Transverse colon (tissue), 4 donors: ENCODE measurements at regions not wholly inside any gene's neighbourhood (a gene's known extent, or its start where the extent isn't known, plus 50 kb on each side); places are given as distances from the start of the nearest gene placed in this dataset.

Source experiments
- DNase-seq: peaks from one replicate; pipeline ENCODE4 v3.0.0-alpha.2; 2019
- H3K27ac ChIP-seq, 4 donors: fragments of 200-600 bp; sonication (generic); 2 replicates each; pipeline ENCODE4 v1.5.1; 2016 to 2018; ENCODE audit warnings: inconsistent platforms in 4 of 4
- H3K27me3 ChIP-seq: fragments of 200-600 bp; sonication (generic); 2 replicates; pipeline ENCODE4 v1.5.1; 2017; ENCODE audit warnings: inconsistent platforms
- H3K36me3 ChIP-seq, 4 donors: fragments of 200-600 bp; sonication (generic); 2 replicates each; pipeline ENCODE4 v1.5.1; 2017 to 2019; ENCODE audit warnings: inconsistent platforms in 4 of 4
- H3K4me1 ChIP-seq, 4 donors: fragments of 200-600 bp; sonication (generic); 2 replicates each; pipeline ENCODE4 v1.5.1; 2017 to 2020; ENCODE audit warnings: inconsistent platforms in 4 of 4
- H3K4me3 ChIP-seq, 4 donors: fragments of 200-600 bp; sonication (generic); 1 replicate in 1 of 4; 2 replicates in 3 of 4; pipeline versions ENCODE4 v1.5.1 to v1.6.1; 2017 to 2019; ENCODE audit warnings: inconsistent platforms in 4 of 4
- H3K9me3 ChIP-seq, 2 donors: fragments of 200-600 bp; sonication (generic); 2 replicates each; pipeline ENCODE4 v1.5.1; 2017 to 2019; ENCODE audit warnings: inconsistent platforms in 2 of 2
- CTCF ChIP-seq, 5 experiments: fragments of 200-600 bp in 3 of 5; fragments of 450-650 bp in 2 of 5; sonication (generic) in 3 of 5; IDR thresholded peaks; 1 replicate in 2 of 5; 2 replicates in 3 of 5; pipeline ENCODE4 v1.5.1; 2016 to 2017; ENCODE audit warnings: antibody characterized with exemption in 5 of 5, inconsistent platforms in 3 of 5, mild to moderate bottlenecking in 2 of 5, moderate library complexity in 1 of 5
- EP300 ChIP-seq: sonication (generic); formaldehyde crosslinking; IDR thresholded peaks from one replicate; pipeline ENCODE4 v1.6.1; 2017; ENCODE audit warnings: antibody characterized with exemption, low read depth
- POLR2A ChIP-seq: fragments of 450-650 bp; IDR thresholded peaks from one replicate; pipeline ENCODE4 v1.6.1; 2016; ENCODE audit warnings: antibody characterized with exemption, mild to moderate bottlenecking, moderate library complexity
- POLR2AphosphoS5 ChIP-seq, 3 donors: sonication (generic); formaldehyde crosslinking; IDR thresholded peaks; one replicate each; pipeline ENCODE4 v1.6.1; 2016; ENCODE audit warnings: antibody characterized with exemption in 3 of 3
- WGBS, 2 donors: methylation state at CpG; one replicate each; pipeline ENCODE4 v1.1.5; 2018; ENCODE audit warnings: low coverage in 1 of 2; 5-methylcytosine and 5-hydroxymethylcytosine counted together
- in situ Hi-C, 4 donors: fragments of 200-750 bp; cut with MboI; loops; one replicate each; pipeline versions ENCODE4 v1.15.0 to v1.15.1; 2017; ENCODE audit warnings: low sequenced_read_pairs in 3 of 4, low pct_ligation_motif_present in 1 of 4, low pct_unique_long_range_greater_than_20kb in 1 of 4
- intact Hi-C: fragments of 100-400 bp; cut with DNase I; formaldehyde crosslinking; loops from one replicate; pipeline ENCODE4 v1.15.1; 2023; ENCODE audit warnings: low total_unique reads

- Histone ChIP-seq H3K4me3 (no peak overlapping the region), H3K27me3 (no peaks in the 10 kb centered on the region), H3K27ac (no peak overlapping the region), H3K9me3 (no peaks in the 10 kb centered on the region), H3K4me1 (no peaks in the 10 kb centered on the region), H3K36me3 (no peaks in the 10 kb centered on the region)
- no peak for DNase-seq
- WGBS, 2 donors: 68 to 77% methylated on average over 9 to 14 of the region's 14 CpGs
- TF ChIP-seq POLR2AphosphoS5 (IDR thresholded peaks at IDR 0.05) (no peak), EP300 (no peak), POLR2A (no peak), CTCF (IDR thresholded peaks at IDR 0.05) (no peak)
- intact Hi-C loops: loop anchor here (10.0 kb wide), 1 partner anchor 555 kb away; no protein-coding TSS in a partner anchor
- in situ Hi-C loops: loop anchor here (10.0 to 25.0 kb wide), 3 partner anchors 537 to 562 kb away; no protein-coding TSS in a partner anchor
Observed at GRCh38 chr2:236499691-236500578, 69.7 kb upstream of the ACKR3 start.

- no peak for DNase-seq
- H3K36me3 ChIP-seq: no peaks in the 10 kb centered on the region
- H3K27me3 ChIP-seq: no peaks in the 10 kb centered on the region
- 93 to 94% methylated on average over 3 to 6 of the region's 6 CpGs for WGBS, 2 donors
- no peaks in the 10 kb centered on the region for H3K9me3 ChIP-seq
- no peak overlapping the region for H3K4me3 ChIP-seq
- in situ Hi-C loops: loop anchor here (10.0 to 25.0 kb wide), 3 partner anchors 536 to 561 kb away; no protein-coding TSS in a partner anchor
- intact Hi-C loops: loop anchor here (10.0 kb wide), 1 partner anchor 554 kb away; no protein-coding TSS in a partner anchor
- TF ChIP-seq POLR2AphosphoS5 (IDR thresholded peaks at IDR 0.05) (no peak), POLR2A (no peak), EP300 (no peak), CTCF (IDR thresholded peaks at IDR 0.05) (no peak)
- H3K4me1 ChIP-seq: no peaks in the 10 kb centered on the region
- no peak overlapping the region for H3K27ac ChIP-seq
Observed at GRCh38 chr2:236501026-236501425, 68.6 kb upstream of the ACKR3 start.

- WGBS, 2 donors: 65% methylated on average over 4 of the region's 4 CpGs; no CpG with 5 or more reads in 1 of the 2 donors
- Histone ChIP-seq H3K4me1 (no peaks in the 10 kb centered on the region), H3K27me3 (peaks cover 5% of the 10 kb centered on the region), H3K9me3 (no peaks in the 10 kb centered on the region), H3K36me3 (no peaks in the 10 kb centered on the region), H3K27ac (no peak overlapping the region), H3K4me3 (no peak overlapping the region)
- TF ChIP-seq CTCF (IDR thresholded peaks at IDR 0.05) (no peak), POLR2A (no peak)
- DNase-seq: no peak
- in situ Hi-C loops (loop anchor here (10.0 to 25.0 kb wide), 3 partner anchors 536 to 561 kb away; no protein-coding TSS in a partner anchor), intact Hi-C loops (loop anchor here (10.0 kb wide), 1 partner anchor 553 kb away; no protein-coding TSS in a partner anchor)
Observed at GRCh38 chr2:236501531-236501930, 68.1 kb upstream of the ACKR3 start.

- Histone ChIP-seq H3K27me3 (peaks cover 20% of the 10 kb centered on the region), H3K4me1 (no peaks in the 10 kb centered on the region), H3K9me3 (no peaks in the 10 kb centered on the region), H3K27ac (no peak overlapping the region), H3K36me3 (no peaks in the 10 kb centered on the region), H3K4me3 (no peak overlapping the region)
- intact Hi-C loops: loop anchor here (10.0 kb wide), 1 partner anchor 552 kb away; no protein-coding TSS in a partner anchor
- in situ Hi-C loops: loop anchor here (10.0 to 25.0 kb wide), 3 partner anchors 534 to 559 kb away; no protein-coding TSS in a partner anchor
- no peak for TF ChIP-seq EP300
- TF ChIP-seq CTCF (IDR thresholded peaks at IDR 0.05): no peak
- TF ChIP-seq POLR2A: no peak
- TF ChIP-seq POLR2AphosphoS5 (IDR thresholded peaks at IDR 0.05): no peak
- DNase-seq: no peak
- 58 to 72% methylated on average over 2 to 6 of the region's 6 CpGs for WGBS, 2 donors
Observed at GRCh38 chr2:236503100-236503499, 66.5 kb upstream of the ACKR3 start.
